Left lung (tissue), 4 donors: ENCODE measurements at regions not wholly inside any gene's neighbourhood (a gene's known extent, or its start where the extent isn't known, plus 50 kb on each side); places are given as distances from the start of the nearest gene placed in this dataset.

Source experiments
- ATAC-seq: fragments of 200-7000 bp; cut with Tn5 transposase; one replicate; pipeline ENCODE4 v1.9.1; 2020; ENCODE audit warnings: moderate library complexity
- DNase-seq, 4 donors: peaks; one replicate each; pipeline ENCODE4 v3.0.0-alpha.2; 2013 to 2020
- H3K27ac ChIP-seq, 2 donors: fragments of 200-600 bp; sonication (generic) in 1 of 2; one replicate each; pipeline versions ENCODE4 v1.5.0 to v1.8.0; 2020 to 2021
- H3K27me3 ChIP-seq, 2 donors: fragments of 200-600 bp; sonication (generic) in 1 of 2; one replicate each; pipeline versions ENCODE4 v1.5.0 to v1.8.0; 2020 to 2021
- H3K36me3 ChIP-seq, 2 donors: fragments of 200-600 bp; sonication (generic) in 1 of 2; one replicate each; pipeline versions ENCODE4 v1.5.0 to v1.8.0; 2020 to 2021
- H3K4me1 ChIP-seq, 2 donors: fragments of 200-600 bp; one replicate each; pipeline ENCODE4 v1.8.0; 2021
- H3K4me3 ChIP-seq, 2 donors: fragments of 200-600 bp; sonication (generic) in 1 of 2; one replicate each; pipeline versions ENCODE4 v1.5.0 to v1.8.0; 2020 to 2021; ENCODE audit warnings: mild to moderate bottlenecking in 1 of 2
- H3K9me3 ChIP-seq, 2 donors: fragments of 200-600 bp; sonication (generic) in 1 of 2; one replicate each; pipeline versions ENCODE4 v1.5.0 to v1.8.0; 2020 to 2021
- intact Hi-C, 2 donors: fragments of 100-400 bp; cut with DNase I; formaldehyde crosslinking; loops; one replicate each; pipeline versions ENCODE4 v1.11.2 to v1.14.2; 2022
- TF ChIP-seq, protein P1 (sequence below), 2 donors: fragments of 200-600 bp; sonication (generic) in 1 of 2; IDR thresholded peaks; one replicate each; pipeline versions ENCODE4 v1.5.0 to v1.8.0; 2021; ENCODE audit warnings: antibody characterized with exemption in 2 of 2
- donor health status: DM: no; HTN: yes; CAD: no.
- donor health status: DM: no; HTN: no; CAD: no.

DNA sequence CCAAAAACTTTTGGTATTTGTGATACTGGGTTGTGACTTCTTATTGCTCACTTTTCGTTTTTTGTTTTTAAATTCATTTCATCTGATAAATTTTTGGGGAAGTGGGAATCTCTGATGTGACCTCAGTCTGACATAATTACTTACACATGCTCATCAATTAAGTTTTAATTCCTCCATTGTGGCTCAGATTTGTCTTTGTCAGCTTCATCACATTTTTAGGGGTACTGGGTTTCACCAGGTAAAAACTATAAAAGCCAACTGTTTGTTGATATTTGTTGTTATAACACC is 425.3 kb upstream of the TGFBR2 start:
- DNase-seq, result no peak
- intact Hi-C loops, result no loop called here
- Histone ChIP-seq H3K4me3 (no peak overlapping the region), H3K36me3 (no peaks in the 10 kb centered on the region), H3K9me3 (no peaks in the 10 kb centered on the region), H3K27me3 (no peaks in the 10 kb centered on the region), H3K4me1 (peaks cover 0 to 9% of the 10 kb centered on the region in 2 donors), H3K27ac (no peak overlapping the region)
- no peak for ATAC-seq
- TF ChIP-seq, protein P1, sequence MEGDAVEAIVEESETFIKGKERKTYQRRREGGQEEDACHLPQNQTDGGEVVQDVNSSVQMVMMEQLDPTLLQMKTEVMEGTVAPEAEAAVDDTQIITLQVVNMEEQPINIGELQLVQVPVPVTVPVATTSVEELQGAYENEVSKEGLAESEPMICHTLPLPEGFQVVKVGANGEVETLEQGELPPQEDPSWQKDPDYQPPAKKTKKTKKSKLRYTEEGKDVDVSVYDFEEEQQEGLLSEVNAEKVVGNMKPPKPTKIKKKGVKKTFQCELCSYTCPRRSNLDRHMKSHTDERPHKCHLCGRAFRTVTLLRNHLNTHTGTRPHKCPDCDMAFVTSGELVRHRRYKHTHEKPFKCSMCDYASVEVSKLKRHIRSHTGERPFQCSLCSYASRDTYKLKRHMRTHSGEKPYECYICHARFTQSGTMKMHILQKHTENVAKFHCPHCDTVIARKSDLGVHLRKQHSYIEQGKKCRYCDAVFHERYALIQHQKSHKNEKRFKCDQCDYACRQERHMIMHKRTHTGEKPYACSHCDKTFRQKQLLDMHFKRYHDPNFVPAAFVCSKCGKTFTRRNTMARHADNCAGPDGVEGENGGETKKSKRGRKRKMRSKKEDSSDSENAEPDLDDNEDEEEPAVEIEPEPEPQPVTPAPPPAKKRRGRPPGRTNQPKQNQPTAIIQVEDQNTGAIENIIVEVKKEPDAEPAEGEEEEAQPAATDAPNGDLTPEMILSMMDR (IDR thresholded peaks at IDR 0.05), result no peak

DNA sequence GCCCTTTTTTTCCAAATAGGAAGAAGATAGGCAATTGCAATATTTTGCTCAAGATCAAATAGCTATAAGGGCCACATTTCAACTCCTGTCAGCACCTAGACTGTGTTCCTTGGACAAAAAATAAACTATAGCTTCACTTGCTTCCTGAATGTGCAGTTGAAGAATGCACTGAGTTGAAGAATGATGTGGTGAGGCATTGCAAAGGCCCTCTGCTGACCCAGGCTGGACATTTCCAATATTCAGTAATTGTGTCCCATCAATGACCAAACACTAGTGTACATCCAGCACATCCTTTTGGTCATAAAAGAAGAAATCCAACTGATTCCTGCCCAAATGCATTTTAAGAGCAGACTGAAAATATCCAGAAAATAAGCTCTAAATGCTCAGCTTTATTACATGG is 424.8 kb upstream of the TGFBR2 start:
- Histone ChIP-seq H3K27ac (no peak overlapping the region), H3K4me3 (no peak overlapping the region), H3K9me3 (no peaks in the 10 kb centered on the region), H3K27me3 (no peaks in the 10 kb centered on the region), H3K4me1 (peaks cover 0 to 9% of the 10 kb centered on the region in 2 donors), H3K36me3 (no peaks in the 10 kb centered on the region)
- DNase-seq (no peak), ATAC-seq (no peak)
- TF ChIP-seq, protein P1 (IDR thresholded peaks at IDR 0.05), result no peak
- intact Hi-C loops, result no loop called here

DNA sequence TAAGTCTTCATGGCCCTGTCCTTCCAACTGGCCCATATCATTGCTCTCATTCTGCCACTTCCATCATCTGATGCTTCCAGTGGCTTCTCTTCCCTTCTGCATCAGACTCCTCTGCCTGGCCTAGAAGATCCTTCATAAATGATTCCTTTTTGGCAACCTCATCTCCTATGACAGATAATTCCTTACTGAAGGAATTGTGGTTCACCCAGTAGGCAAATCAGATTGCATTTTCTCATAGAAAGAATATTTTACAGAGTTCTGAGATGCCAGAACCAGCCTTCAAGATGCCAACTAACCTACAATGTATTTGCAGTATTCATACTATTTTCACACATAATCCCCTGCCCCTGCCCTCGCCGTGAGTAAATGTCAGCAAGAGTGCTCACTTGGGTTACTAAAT is 423.0 kb upstream of the TGFBR2 start:
- H3K27me3 ChIP-seq, result no peaks in the 10 kb centered on the region
- no peak overlapping the region for H3K4me3 ChIP-seq
- no peak overlapping the region for H3K27ac ChIP-seq
- peaks cover 0 to 9% of the 10 kb centered on the region in 2 donors for H3K4me1 ChIP-seq
- TF ChIP-seq, protein P1 (IDR thresholded peaks at IDR 0.05), result no peak
- intact Hi-C loops, result no loop called here
- no peak for ATAC-seq
- no peaks in the 10 kb centered on the region for H3K36me3 ChIP-seq
- no peak for DNase-seq
- no peaks in the 10 kb centered on the region for H3K9me3 ChIP-seq

DNA sequence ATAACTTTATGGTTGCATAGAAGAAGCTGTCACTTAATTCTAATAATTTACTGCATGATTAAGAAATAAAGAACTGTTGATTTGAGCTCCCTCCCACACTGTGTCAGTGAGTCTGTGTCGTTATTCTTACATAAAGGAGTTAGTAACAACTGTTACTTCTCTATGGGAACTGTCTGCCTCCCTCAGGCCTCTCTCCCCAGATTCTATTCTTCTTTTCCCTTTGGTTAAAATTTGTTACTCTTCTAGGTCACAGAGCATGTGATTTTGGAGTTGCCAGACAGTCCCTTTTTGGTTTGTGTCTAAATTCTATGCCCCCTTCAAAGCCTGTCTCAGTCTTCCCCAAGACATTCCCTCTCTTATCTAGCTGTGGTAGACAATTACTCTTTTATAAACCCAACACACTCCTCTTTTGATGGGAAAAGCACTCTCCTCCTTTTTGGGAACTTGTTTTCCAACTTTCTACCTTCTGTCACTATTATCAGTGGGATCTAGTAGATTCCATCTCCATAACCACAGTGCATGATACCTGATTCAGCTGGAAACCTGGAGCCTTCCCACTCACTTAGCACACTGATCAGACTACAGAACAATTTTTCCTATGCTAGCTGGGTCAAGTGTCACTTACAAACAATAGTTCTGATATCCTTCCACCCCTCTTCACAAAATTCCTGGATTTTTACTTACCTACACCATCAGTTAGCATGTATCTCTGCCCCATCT is 422.1 kb upstream of the TGFBR2 start:
- no peaks in the 10 kb centered on the region for H3K36me3 ChIP-seq
- no peak overlapping the region for H3K4me3 ChIP-seq
- peaks cover 0 to 9% of the 10 kb centered on the region in 2 donors for H3K4me1 ChIP-seq
- intact Hi-C loops, result no loop called here
- ATAC-seq, result no peak
- no peak for DNase-seq
- H3K9me3 ChIP-seq, result no peaks in the 10 kb centered on the region
- H3K27me3 ChIP-seq, result no peaks in the 10 kb centered on the region
- H3K27ac ChIP-seq, result no peak overlapping the region
- TF ChIP-seq, protein P1 (IDR thresholded peaks at IDR 0.05), result no peak

DNA sequence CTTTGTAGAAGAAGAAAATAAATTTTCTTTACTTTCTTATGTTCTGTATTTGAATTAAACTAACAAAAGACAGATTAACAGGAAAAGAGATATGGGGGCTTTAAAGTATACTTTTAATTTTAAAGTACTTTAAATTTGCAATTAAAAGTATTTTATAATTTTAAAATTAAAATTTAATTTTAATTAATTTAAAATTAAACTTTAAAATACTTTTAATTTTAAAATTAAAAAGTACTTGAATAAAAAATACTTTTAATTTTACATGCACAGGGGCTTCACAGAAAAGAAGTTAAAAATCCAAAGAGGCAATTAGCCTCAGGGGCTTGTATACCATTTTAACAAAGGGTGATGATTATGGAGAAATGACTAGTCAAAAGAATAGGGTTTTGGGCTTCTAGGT is 420.5 kb upstream of the TGFBR2 start:
- H3K4me1 ChIP-seq, result peaks cover 0 to 5% of the 10 kb centered on the region in 2 donors
- ATAC-seq (no peak), DNase-seq (no peak)
- TF ChIP-seq, protein P1 (IDR thresholded peaks at IDR 0.05), result no peak
- H3K27ac ChIP-seq, result no peak overlapping the region
- no peak overlapping the region for H3K4me3 ChIP-seq
- no peaks in the 10 kb centered on the region for H3K27me3 ChIP-seq
- no peaks in the 10 kb centered on the region for H3K36me3 ChIP-seq
- H3K9me3 ChIP-seq, result no peaks in the 10 kb centered on the region
- intact Hi-C loops, result no loop called here
